GM10266 (cell line): ENCODE measurements at regions not wholly inside any gene's neighbourhood (a gene's known extent, or its start where the extent isn't known, plus 50 kb on each side); places are given as distances from the start of the nearest gene placed in this dataset.
A peak's percentile ranks its signal among the peaks of the same experiment; 100 is the strongest.

Experiments
- DNase-seq: peaks from one replicate; pipeline ENCODE4 v3.0.0; 2012; ENCODE audit errors: extremely low spot score
- TF ChIP-seq, protein P1 (sequence below): IDR thresholded peaks from 2 replicates; pipeline ENCODE4 v1.5.1; 2012; ENCODE audit warnings: mild to moderate bottlenecking, low read depth; ENCODE audit not compliant: control insufficient read depth, insufficient read depth; ENCODE audit errors: missing control alignments

DNA sequence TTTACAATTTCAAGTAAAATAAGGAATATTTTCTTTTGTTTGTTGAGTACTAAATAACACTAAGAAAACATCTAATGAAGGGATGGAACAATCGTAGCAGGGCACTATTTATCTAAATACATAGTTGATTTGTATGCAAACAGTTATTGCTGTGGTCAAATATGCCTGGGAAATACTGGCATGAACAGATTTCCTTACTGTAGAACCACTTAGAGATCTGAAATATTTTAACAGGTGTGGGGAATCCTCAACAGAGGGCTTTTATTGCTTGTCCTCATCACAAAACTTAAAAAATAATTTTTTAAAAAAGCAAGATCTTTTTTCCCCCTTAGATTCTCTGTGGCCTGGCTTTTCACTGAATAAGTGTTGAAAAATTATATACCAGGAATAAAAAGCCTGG is 233.0 kb upstream of the FAM83B start:
- TF ChIP-seq, protein P1, sequence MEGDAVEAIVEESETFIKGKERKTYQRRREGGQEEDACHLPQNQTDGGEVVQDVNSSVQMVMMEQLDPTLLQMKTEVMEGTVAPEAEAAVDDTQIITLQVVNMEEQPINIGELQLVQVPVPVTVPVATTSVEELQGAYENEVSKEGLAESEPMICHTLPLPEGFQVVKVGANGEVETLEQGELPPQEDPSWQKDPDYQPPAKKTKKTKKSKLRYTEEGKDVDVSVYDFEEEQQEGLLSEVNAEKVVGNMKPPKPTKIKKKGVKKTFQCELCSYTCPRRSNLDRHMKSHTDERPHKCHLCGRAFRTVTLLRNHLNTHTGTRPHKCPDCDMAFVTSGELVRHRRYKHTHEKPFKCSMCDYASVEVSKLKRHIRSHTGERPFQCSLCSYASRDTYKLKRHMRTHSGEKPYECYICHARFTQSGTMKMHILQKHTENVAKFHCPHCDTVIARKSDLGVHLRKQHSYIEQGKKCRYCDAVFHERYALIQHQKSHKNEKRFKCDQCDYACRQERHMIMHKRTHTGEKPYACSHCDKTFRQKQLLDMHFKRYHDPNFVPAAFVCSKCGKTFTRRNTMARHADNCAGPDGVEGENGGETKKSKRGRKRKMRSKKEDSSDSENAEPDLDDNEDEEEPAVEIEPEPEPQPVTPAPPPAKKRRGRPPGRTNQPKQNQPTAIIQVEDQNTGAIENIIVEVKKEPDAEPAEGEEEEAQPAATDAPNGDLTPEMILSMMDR = no peak
- DNase-seq = no peak

DNA sequence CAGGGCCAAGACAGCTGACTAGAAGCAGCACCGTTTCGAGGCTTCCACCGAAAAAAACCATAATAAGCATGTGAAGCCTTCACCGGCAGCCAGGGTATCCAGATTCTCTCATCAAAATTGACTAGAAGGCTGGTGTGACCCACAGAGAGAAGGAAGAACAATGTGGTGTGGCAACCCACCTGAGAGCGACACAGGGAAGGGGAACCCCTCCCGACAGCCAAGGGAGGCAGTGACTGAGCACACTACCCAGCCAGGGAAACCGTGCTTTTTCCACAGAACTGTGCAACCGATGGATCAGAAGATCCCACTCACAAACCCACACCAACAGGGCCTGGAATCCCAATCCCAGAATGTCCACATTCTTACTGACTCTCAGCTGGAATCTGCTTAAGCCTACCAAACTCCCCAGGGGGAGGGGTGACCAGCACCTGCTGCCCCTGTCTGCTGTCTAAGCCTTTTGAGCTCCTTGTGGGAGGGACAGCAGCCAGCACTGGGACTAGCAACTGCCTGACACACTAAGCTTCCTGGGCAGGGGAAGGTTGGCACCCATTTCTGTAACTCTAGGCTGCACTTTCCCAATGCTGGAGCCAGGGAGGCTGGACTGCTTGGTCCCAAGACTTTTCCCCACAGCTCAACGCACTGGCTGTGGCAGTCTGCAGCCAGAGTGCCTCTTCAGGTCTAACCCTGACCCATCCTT is 231.9 kb upstream of the FAM83B start:
- no peak for DNase-seq
- TF ChIP-seq, protein P1 = no peak

DNA sequence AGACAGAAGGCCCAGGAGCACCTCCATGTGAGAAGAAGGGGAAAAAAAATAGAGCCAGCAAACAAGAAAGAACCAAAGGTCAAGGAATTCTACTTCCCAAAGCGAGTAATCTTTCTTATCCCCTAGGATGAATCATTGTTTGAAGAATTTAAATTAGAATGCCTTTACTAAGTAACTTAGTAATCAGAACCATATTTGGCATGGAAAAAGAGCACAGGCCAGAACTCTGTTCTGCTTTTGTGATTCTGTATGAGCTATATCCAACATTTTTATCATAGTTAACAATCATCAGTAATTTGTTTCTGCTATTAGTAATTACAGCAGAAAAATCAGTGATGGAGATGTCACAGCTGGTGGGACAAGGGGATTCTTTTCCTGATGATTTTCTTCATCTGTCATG is 228.8 kb upstream of the FAM83B start:
- TF ChIP-seq, protein P1 = no peak
- no peak for DNase-seq

DNA sequence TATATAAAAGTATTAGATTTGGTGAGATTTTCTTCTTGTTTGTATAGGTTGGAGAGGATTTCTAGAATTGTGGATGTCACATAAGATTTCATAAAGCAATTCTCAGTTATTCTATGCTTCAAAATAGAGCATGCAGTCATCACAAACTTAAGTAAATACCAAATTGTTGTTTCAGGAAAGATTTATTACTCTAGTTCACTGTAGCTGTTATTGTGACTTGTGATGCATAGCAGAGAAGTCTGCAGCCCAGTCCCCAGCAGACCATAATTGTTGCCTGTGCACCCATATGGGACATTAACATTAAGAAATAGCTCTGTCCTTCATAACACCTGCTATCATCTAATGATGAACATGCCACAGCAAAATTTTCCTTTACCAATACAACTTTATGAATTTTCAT is 228.0 kb upstream of the FAM83B start:
- TF ChIP-seq, protein P1 = no peak

GRCh38 chr6:54619102-54619501 is 227.5 kb upstream of the FAM83B start:
- TF ChIP-seq, protein P1 = no peak
- no peak for DNase-seq

More for the DNA sequence above, 228.0 kb upstream of the FAM83B start:
- no peak for DNase-seq

DNA sequence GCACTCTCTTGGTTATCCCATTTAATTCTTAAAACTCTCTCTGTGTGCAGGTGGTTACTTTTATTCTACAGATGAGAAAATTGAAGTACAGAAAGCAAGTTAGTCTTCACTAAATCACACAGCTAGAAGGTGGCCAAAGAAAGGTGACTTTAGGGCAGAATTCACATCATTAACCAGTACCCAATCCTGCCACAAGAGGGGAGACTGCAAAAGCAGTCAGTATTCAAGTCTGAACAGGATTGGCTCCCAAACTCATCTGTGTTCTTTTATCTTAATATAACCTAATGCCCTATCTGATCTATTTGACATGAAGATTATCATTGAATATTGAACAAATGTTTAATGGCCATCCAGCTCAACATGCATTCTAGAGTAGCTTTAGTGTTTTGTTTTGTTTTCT is 225.3 kb upstream of the FAM83B start:
- DNase-seq = no peak
- TF ChIP-seq, protein P1 = peak; percentile 25

- TF ChIP-seq, protein P1 = no peak
Measured at GRCh38 chr6:54624216-54624615, 222.4 kb upstream of the FAM83B start.

More at GRCh38 chr6:54624216-54624615, 222.4 kb upstream of the FAM83B start:
- no peak for DNase-seq
